ENCODE measurements at regions not wholly inside any gene's neighbourhood (a gene's known extent, or its start where the extent isn't known, plus 50 kb on each side); places are given as distances from the start of the nearest gene placed in this dataset.

- DNase-seq = no peak
These were observed 191.8 kb downstream of the MELK start for GRCh38 chr9:36764364-36765076.

- no peak for DNase-seq
These were observed 192.3 kb downstream of the MELK start for GRCh38 chr9:36765077-36765390.

- peak; percentile 90 for DNase-seq
These were observed 193.0 kb downstream of the MELK start for GRCh38 chr9:36765468-36766341.

GRCh38 chr9:36768677-36769076 is 196.0 kb downstream of the MELK start:
- no peak for DNase-seq

DNA sequence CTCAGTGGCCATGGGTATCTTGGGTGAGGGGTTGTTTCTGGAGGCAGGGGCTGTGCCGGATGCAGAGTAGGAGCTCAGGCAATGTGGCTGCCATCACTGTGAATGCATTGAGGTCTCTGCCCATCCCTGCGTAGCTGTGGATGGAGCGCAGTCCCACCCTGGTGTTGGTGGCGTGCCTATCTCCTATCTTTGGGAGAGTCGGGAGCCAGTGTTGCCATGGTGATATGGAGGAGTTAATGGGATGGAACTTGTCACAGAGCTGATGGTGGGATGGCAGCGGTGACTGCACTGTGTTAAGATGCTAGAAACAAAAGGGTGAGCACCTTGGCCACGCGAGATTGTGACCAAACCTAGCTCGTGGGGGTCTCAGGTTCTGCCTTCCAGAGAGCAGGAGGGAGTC is 197.3 kb downstream of the MELK start:
- DNase-seq = no peak

DNA sequence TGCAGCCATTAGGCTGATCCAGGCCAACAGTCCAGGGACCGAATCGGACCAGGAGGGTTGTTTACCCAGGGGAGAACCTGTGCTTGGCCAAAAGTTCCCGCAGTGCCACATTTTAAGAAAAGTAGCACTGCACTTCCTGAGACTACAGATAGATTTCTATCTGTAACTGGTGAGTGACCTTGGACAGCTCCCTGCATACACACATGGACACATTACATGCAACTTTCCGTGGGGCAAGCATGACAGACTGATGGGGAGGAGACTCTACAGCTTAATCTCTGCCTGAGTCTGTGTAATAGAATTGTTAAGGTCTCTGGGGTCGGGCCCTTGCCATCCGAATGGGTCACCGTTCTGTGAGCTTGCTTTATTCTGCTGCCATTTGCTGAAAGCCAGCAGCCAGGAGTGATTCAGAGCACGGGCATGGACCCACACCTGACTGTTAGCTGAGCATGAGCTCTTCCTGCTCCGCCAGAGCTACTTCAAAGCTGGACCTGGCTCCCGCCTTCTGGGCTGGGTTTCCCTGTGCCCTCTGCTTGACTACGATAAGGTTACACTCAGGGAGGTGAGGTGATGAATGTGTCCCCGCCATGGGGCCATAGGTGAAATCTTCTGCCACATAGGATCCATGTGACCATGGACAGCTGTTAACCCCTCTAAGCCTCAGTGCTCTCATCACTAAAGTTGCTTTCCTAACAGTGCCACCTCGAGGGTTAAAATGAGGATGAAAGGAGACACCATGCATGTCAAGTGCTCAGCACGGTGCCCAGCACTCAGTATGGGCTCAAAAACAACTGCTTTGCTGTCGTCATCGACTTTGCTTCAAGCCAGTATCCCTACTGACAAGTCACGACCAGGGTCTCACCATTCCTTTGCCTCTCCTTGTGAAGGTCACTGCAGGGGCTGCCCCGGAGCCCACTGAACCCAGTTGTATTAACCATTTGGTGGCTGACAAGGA is 200.0 kb downstream of the MELK start:
- DNase-seq = no peak

DNA sequence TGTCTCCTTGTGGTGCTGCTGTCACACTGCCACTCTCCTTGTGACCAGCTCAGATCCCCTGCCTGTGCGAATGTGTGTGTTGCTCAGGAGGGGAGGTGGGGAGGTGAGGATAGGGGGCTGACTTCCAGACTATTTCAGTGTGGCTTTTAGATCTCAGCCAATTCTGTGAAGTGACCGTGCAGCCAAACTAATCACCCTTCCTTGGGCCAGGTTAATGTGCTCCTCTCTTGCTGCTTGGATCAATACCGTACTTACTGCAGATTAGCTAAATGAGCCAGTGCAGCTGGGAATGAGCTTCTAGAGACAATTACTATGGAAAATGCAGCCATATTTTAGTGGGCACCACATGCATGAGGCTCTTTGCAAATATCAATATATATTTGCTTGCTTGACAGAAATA is 206.0 kb downstream of the MELK start:
- DNase-seq = no peak

GRCh38 chr9:36779582-36779981 is 206.9 kb downstream of the MELK start:
- no peak for DNase-seq

DNA sequence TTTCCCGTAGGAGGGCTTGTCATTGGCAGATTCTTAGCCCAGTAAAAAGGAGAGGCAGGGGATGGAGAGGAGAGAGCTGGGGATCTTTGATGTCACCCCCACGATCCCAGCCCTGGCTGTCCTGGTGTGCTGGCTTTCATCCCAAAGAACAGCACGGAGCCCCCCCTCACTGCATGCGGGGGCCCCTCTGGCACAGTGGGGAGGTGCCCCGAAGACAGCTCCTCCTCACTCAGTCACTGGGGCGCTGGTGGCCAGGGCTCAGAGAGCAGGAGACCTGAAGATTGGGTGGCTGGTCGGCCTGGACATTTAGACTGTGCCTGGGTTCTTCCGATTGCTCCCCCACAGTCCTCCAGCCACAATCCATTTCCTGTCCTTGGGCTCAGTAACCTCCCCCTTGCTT is 207.5 kb downstream of the MELK start:
- DNase-seq = no peak

DNA sequence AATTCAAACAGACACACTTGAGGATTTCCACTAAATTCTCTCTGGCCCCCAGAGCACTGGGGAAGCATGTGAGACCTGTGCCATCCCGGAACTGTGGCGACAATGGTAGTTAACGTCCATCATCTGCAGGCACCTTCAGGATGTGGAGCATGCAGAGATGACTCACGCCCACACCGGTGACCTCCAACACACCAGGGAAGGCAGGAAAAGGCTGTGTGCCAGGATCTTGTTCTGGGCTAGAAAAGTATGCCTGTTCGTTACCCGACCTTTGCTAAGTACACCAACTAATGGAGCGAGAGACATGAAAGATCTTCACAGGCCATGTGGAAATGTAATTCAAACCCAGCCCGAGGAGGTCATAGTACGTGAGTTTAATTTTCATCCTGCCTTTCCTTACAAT is 208.8 kb downstream of the MELK start:
- DNase-seq = no peak
